Spleen (tissue), 11 donors: ENCODE measurements at regions not wholly inside any gene's neighbourhood (a gene's known extent, or its start where the extent isn't known, plus 50 kb on each side); places are given as distances from the start of the nearest gene placed in this dataset.

Experiments used
- DNase-seq: peaks from one replicate; pipeline ENCODE4 v3.0.0-alpha.2; 2020
- H3K27ac ChIP-seq, 8 donors: fragments of 200-600 bp; sonication (generic) in 7 of 8; 1 replicate in 4 of 8; 2 replicates in 4 of 8; pipeline versions ENCODE4 v1.5.0 to v1.8.0; 2016 to 2021; ENCODE audit warnings: inconsistent platforms in 4 of 8, mild to moderate bottlenecking in 4 of 8, moderate library complexity in 1 of 8
- H3K27me3 ChIP-seq, 7 donors: fragments of 200-600 bp; sonication (generic) in 6 of 7; replicated peaks in 1 of 7; 1 replicate in 4 of 7; 2 replicates in 3 of 7; pipeline versions ENCODE4 v1.5.0 to v1.8.0; 2016 to 2021; ENCODE audit warnings: inconsistent platforms in 3 of 7, mild to moderate bottlenecking in 1 of 7
- H3K36me3 ChIP-seq, 6 donors: fragments of 200-600 bp; sonication (generic) in 5 of 6; 1 replicate in 4 of 6; 2 replicates in 2 of 6; pipeline versions ENCODE4 v1.5.0 to v1.8.0; 2016 to 2021; ENCODE audit warnings: inconsistent platforms in 2 of 6
- H3K4me1 ChIP-seq, 6 donors: fragments of 200-600 bp; sonication (generic) in 5 of 6; 1 replicate in 3 of 6; 2 replicates in 3 of 6; pipeline versions ENCODE4 v1.5.0 to v1.8.0; 2016 to 2021; ENCODE audit warnings: inconsistent platforms in 3 of 6
- H3K4me3 ChIP-seq, 8 donors: fragments of 200-600 bp; sonication (generic) in 7 of 8; 1 replicate in 4 of 8; 2 replicates in 4 of 8; pipeline versions ENCODE4 v1.5.0 to v1.8.0; 2016 to 2021; ENCODE audit warnings: inconsistent platforms in 4 of 8, mild to moderate bottlenecking in 4 of 8, moderate library complexity in 2 of 8
- H3K9me3 ChIP-seq, 8 donors: fragments of 200-600 bp; sonication (generic) in 7 of 8; 1 replicate in 4 of 8; 2 replicates in 4 of 8; pipeline versions ENCODE4 v1.5.0 to v1.8.0; 2016 to 2021; ENCODE audit warnings: inconsistent platforms in 4 of 8
- POLR2A ChIP-seq, 3 donors: fragments of 450-650 bp; IDR thresholded peaks; one replicate each; pipeline ENCODE4 v1.5.1; 2017; ENCODE audit warnings: antibody characterized with exemption in 3 of 3, mild to moderate bottlenecking in 1 of 3
- POLR2AphosphoS5 ChIP-seq, 3 donors: sonication (generic); formaldehyde crosslinking; IDR thresholded peaks; one replicate each; pipeline ENCODE4 v1.5.1; 2017; ENCODE audit warnings: antibody characterized with exemption in 3 of 3
- WGBS, 5 donors: extraction: QIAGEN DNeasy Blood & Tissue Kit in 3 of 5; methylation state at CpG; one replicate each; pipeline versions ENCODE4 v1.1.5 to v1.1.7; 2013 to 2018; 5-methylcytosine and 5-hydroxymethylcytosine counted together
- intact Hi-C: fragments of 100-400 bp; cut with DNase I; formaldehyde crosslinking; loops from one replicate; pipeline ENCODE4 v1.15.0; 2023; ENCODE audit warnings: low total_unique reads
- TF ChIP-seq, protein P1 (sequence below), 11 experiments: fragments of 200-600 bp in 7 of 11; fragments of 450-650 bp in 4 of 11; sonication (generic) in 4 of 11; IDR thresholded peaks in 8 of 11; conservative IDR thresholded peaks in 3 of 11; 1 replicate in 7 of 11; 2 replicates in 4 of 11; pipeline versions ENCODE4 v1.4.0 to v1.8.0; 2016 to 2021; ENCODE audit warnings: antibody characterized with exemption in 11 of 11, inconsistent platforms in 4 of 11, mild to moderate bottlenecking in 1 of 11
- donor health status: healthy with polysubstance abuse.
- donor health status: DM: no; HTN: no; CAD: no; lungs with moderate emphysema.
- donor health status: DM: no; HTN: no; CAD: no.
- donor health status: Bipolar disorder and iron deficiency.
- donor health status: healthy.
- donor health status: DM: no; HTN: no; CAD: no.
- donor health status: DM: yes; HTN: yes; CAD: no.

DNA sequence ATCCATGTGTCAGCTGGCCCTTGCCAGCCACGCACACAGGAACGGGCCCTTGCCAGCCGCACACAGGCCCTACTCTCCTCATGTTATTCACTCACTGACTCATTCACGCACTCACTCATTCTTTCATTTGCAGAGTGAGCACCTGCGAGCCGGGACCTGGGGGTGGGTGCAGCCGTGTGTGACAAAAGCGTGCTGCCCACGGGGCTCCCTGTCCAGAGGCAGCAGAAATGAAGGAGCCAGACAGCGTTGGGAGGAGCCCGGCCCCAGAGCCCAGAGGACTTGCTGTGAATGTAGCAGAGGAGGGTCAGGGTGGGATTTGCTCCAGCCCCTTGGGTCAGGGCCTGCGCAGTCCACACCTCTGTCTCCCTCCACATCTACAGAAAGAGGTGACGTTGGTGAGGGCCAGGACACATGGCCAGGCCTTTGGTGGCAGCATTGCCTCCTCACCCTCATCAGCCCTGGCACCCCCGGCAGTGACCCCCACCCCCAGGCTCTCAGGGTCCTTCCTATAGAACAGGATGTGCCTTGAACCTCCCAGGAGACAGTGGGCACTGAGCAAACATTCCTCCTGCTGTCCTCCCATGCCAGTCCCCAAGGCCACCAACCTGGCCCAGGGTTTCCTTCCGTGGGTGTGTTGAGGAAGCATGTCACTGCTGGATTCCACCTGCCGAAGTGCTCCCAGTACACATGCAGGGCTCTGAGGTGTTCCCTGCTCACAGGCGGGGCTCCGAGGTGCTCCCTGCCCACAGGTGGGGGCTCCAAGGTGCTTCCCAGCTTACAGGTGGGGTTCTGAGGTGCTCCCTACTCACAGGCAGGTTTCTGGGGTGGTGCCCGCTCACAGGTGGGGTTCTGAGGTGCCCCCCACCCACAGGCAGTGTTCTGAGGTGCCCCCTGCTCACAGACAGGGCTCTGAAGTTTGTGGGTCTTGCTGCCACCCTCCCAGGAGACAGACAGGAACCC, 105.7 kb downstream of the HMX1 start:
- no peak overlapping the region for H3K27ac ChIP-seq
- H3K36me3 ChIP-seq = no peaks in the 10 kb centered on the region
- 79 to 87% (median 82%) methylated on average over 13 to 19 of the region's 19 CpGs for WGBS, 5 donors
- intact Hi-C loops = no loop called here
- no peaks in the 10 kb centered on the region for H3K9me3 ChIP-seq
- no peaks in the 10 kb centered on the region for H3K4me1 ChIP-seq
- H3K4me3 ChIP-seq = no peak overlapping the region
- no peak for TF ChIP-seq POLR2A (IDR thresholded peaks at IDR 0.05)
- TF ChIP-seq POLR2AphosphoS5 (IDR thresholded peaks at IDR 0.05) = no peak
- TF ChIP-seq, protein P1, sequence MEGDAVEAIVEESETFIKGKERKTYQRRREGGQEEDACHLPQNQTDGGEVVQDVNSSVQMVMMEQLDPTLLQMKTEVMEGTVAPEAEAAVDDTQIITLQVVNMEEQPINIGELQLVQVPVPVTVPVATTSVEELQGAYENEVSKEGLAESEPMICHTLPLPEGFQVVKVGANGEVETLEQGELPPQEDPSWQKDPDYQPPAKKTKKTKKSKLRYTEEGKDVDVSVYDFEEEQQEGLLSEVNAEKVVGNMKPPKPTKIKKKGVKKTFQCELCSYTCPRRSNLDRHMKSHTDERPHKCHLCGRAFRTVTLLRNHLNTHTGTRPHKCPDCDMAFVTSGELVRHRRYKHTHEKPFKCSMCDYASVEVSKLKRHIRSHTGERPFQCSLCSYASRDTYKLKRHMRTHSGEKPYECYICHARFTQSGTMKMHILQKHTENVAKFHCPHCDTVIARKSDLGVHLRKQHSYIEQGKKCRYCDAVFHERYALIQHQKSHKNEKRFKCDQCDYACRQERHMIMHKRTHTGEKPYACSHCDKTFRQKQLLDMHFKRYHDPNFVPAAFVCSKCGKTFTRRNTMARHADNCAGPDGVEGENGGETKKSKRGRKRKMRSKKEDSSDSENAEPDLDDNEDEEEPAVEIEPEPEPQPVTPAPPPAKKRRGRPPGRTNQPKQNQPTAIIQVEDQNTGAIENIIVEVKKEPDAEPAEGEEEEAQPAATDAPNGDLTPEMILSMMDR (IDR thresholded peaks at IDR 0.05 in 8 of 11, conservative IDR thresholded peaks at IDR 0.05 in 3 of 11) = no peak
- peak; percentile 59 for DNase-seq
- H3K27me3 ChIP-seq = peaks cover 0 to 36% (median 0%) of the 10 kb centered on the region in 7 donors

DNA sequence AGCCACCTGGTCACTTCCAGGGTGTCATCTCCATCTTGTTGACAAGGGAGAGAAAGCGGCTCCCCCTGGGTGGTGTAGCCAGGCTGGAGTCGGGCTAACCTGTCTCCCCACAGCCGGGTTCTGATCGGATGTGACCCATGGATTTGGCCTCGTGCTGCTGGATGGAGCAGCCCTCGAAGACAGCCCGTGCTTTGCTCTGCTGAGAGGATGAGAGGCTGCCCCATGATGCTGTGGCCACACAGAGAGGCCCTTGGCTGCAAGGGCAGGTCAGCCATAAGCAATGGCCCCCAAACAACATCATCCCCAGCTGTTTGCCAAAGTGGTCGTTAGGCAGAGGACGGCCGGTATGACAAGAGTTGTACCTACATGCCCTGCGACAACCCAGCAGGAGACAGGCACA, 106.6 kb downstream of the HMX1 start:
- TF ChIP-seq, protein P1 (IDR thresholded peaks at IDR 0.05 in 8 of 11, conservative IDR thresholded peaks at IDR 0.05 in 3 of 11) = no peak
- no peak for TF ChIP-seq POLR2A (IDR thresholded peaks at IDR 0.05)
- no peak for TF ChIP-seq POLR2AphosphoS5 (IDR thresholded peaks at IDR 0.05)
- 81 to 90% (median 84%) methylated on average over 10 to 11 of the region's 11 CpGs for WGBS, 5 donors
- no peaks in the 10 kb centered on the region for H3K9me3 ChIP-seq
- no peak overlapping the region for H3K27ac ChIP-seq
- H3K4me1 ChIP-seq = no peaks in the 10 kb centered on the region
- DNase-seq = peak; percentile 24
- intact Hi-C loops = no loop called here
- H3K36me3 ChIP-seq = no peaks in the 10 kb centered on the region
- no peak overlapping the region for H3K4me3 ChIP-seq
- peaks cover 0 to 39% (median 0%) of the 10 kb centered on the region in 7 donors for H3K27me3 ChIP-seq

DNA sequence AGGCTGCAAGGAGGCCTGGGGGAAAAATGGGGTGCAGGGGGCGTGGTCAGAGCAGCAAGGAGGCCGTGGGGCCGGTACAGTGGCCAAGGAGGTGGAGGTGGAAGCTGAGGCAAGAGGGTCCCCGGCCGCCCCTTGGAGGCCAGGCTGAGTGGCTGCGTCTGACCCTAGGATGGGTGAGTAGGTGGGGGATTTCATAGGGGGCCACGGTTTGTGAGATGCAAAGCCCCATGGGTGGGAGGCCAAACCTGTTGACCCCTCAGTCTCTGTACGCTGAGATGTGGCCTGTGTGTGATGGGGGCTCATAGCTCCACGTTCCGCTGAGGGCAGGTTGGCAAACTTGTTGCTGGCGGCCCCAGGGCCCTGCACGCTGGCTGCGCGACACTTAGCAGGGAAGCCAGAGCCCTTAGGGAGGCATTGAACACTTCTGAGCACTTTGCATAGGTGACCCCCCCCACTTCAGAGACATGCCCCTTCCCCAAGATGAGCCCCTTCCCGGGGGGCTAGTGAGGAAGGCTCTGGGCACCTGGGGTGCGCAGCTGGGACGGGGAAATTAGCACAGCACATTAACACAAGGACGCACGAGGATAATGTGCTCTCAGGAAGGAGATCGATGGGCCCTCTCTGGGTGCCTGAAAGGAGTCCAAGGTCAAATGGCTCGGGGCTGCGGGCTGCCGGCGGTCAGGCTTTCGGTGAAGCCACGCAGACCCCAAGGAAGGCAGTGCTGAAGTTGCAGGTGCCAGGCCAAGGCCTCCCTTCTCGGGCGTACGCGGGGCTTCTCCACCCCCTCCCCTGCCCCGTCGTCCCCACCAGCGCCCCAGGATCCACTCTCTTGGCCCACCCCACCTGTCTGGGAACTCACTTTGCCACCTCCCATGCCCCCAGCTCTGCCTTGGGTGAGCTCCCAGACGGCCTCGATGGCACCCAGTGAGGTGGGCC, 107.4 kb downstream of the HMX1 start:
- TF ChIP-seq POLR2A (IDR thresholded peaks at IDR 0.05) = no peak
- no peak for TF ChIP-seq POLR2AphosphoS5 (IDR thresholded peaks at IDR 0.05)
- TF ChIP-seq, protein P1 (IDR thresholded peaks at IDR 0.05 in 8 of 11, conservative IDR thresholded peaks at IDR 0.05 in 3 of 11) = no peak
- no peaks in the 10 kb centered on the region for H3K4me1 ChIP-seq
- H3K36me3 ChIP-seq = no peaks in the 10 kb centered on the region
- H3K27ac ChIP-seq = no peak overlapping the region
- no peaks in the 10 kb centered on the region for H3K9me3 ChIP-seq
- H3K27me3 ChIP-seq = peaks cover 0 to 39% (median 0%) of the 10 kb centered on the region in 7 donors
- DNase-seq = peak; percentile 58
- intact Hi-C loops = no loop called here
- WGBS, 5 donors = 73 to 87% (median 83%) methylated on average over 32 to 35 of the region's 35 CpGs
- no peak overlapping the region for H3K4me3 ChIP-seq
